Activated CD8-positive, alpha-beta memory T cell treated with anti-CD3 and anti-CD28 coated beads, Interleukin-2, amount 50 U/mL, for 4 hours (primary cell): ENCODE measurements at regions not wholly inside any gene's neighbourhood (a gene's known extent, or its start where the extent isn't known, plus 50 kb on each side); places are given as distances from the start of the nearest gene placed in this dataset.

Experiments used
- DNase-seq: peaks from one replicate; pipeline ENCODE4 v3.0.0-alpha.2; 2020

DNA sequence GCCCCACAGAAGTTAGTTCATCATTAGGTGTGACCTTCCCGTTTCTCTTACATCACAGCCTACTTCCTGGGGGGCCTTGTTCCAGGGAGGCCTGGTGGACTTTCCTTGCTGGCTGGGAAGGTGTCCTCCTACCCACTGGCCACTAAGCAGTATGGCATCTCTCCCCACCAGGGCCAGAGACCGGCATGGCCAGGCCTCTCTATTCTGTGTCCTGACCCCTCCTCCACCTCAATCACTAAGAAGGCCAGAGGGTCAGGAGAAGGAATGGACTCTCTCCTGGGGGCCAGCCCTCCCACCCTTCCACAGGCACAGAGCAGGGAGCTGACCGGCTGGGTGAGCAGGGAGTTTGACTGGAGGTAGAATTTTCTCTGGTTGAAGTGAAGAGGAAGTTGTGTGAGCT is 81.9 kb downstream of the PJA1 start:
- DNase-seq = no peak

DNA sequence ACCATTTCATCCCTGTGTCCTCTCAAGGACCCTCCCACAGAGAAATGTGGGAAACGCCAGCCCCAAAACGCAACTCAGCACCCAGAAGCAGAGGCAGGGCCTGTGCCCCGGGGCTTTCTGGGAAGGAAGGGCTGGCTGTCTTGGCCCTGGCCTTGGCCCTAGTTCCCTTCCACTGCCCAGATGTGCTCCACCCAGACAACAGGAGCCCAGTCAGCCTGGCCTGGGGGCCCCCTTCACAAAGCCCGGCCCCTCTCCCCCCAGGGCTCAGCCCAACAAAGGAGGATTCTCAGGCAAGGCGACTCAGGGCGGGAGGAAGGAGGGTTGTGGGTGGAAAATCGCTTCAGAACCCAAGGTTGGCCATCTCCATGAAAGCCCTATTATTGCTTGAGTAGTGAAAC is 82.5 kb downstream of the PJA1 start:
- no peak for DNase-seq

DNA sequence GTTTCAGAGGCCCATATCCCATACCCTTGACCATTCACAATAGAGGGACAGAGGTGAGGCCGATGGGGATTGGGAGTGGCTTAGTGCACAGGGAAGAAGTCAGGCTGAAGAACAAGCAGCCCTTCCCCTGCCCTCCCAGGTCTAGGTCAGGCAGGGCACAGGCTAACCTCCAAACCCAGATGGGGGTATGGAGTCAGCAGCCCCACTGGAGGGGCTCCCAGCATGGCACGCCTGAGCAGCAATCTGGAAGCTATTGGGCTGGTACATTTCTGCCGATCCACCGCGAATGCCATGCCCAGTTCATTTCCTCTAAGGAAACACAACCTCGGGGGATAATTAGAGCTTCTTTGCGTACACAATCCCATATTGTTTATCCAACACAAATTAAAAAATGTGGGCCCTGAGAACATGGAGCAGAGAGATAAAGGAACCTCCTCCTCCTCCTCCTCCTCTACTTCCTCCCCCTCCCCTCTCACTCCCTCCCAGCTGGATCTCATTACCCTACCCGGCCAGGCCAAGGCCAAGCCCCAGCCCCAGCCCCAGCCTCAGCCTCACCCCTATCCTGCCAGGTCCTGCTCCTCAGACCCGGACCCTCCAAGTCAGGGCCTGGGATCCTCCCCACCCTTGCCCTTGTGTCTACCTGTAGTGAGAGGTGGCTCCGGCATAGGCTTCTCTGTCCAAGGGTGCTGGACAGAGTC is 83.0 kb downstream of the PJA1 start:
- no peak for DNase-seq

DNA sequence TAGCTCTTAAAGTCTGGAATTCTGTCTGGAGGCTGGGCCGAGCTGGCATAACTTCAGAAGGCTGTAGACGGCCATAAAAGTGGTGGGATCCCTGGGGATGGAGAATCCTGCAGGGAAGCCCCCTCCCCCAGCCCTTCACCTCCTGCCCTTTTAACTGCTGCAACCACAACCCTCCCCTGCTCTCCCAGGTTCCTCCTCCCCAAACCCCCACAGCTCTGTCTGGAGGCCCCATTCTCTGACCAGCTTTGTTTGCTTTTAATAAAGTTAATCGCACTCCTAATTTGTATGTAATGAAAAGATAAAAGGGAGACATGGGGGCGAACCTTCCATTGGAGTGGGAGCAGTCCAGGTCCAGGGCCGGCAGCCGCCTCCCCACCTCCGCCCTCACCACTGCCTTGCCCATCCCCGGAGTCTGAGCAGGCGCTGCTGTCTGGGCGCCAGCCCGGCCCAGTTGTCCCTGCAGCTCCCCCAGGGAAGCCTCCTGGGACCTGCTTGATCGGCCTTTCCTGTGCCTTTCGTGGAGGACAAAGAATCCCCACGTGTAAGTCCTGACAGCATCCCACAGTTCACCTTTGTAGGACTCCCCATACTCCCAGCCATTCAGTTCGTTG is 84.3 kb downstream of the PJA1 start:
- DNase-seq = no peak

DNA sequence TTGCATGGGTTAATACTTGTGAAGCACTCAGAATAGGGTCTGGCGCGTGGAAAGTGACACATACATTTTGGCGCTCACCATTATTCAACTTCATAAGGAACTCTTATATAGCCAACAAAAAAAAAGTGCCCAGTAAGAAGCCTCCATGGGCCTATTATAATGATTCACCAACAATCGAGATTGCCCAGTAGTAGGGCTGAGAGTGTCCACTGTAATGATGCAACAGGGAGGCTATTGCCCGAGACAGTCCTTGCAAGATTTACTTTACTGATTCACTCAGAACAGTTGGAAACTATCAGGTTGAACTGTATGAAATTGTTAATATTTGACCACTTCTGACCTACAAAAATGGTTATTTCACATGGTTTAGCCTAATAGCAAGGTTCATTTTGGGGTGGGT is 86.0 kb downstream of the PJA1 start:
- DNase-seq = no peak

DNA sequence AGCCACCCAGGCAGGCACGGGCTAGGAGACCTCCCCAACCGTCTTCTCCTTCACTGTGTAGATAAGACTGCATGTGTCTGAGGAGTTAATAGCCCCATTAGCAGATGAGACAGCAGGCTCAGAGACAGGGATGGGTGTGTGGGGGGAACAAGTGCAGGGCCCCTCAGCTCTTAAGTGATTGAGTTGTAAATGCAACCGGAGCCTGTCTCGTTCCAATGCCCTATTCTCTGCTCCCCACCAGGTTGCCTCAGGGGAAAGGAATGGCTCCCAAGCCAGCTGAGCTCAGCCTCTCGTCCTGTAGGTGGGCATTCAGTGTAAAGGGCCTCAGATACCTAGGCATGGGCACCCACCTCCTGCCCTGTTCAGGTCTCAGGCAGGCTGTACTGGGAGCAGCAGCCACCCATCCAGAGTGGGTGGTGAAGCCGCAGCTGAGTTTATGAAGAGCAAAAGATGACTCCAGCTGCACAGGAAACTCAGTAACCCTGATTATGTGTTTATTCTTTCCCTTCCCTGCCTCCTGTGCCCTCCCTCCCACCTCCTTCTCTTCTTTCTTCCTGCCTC is 87.3 kb downstream of the PJA1 start:
- DNase-seq = no peak

DNA sequence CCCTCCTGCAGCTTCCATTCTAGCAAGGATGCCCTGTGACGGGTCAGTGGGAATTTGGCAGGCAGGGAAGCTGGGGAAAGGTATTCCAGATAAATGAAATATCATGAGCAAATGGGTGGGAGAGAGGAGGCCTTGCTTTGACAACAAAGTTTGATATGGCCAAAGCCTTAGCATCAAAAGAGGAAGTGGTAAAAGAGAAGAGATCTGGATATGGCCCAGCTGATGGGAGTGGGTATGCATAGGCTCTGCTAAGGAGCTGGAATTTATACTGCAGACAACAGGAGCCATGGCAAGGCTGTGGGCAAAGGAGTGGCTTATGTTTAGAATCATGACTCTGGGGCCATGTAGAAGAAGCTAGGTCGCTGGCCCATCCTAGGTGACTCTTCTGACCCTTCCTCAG is 89.2 kb downstream of the PJA1 start:
- no peak for DNase-seq

DNA sequence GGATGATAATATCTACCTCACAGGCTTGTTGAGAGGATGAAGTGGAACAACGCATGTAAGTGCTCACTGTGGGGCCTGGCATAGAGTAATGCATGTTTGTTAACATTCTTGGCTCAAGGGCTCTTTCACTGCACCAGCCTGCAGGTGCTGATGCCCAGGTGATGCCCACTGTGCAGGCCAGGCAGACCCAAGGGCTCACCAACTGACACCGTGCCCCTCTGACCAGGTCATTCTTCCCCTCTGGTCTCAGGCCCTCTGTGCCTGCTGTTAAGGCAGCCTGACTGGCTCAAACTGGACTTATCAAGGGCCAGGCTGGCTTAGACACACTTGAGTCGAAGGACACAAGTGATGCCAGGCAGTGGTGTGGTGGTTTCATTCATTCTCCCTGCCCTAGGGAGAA is 90.5 kb downstream of the PJA1 start:
- DNase-seq = no peak

DNA sequence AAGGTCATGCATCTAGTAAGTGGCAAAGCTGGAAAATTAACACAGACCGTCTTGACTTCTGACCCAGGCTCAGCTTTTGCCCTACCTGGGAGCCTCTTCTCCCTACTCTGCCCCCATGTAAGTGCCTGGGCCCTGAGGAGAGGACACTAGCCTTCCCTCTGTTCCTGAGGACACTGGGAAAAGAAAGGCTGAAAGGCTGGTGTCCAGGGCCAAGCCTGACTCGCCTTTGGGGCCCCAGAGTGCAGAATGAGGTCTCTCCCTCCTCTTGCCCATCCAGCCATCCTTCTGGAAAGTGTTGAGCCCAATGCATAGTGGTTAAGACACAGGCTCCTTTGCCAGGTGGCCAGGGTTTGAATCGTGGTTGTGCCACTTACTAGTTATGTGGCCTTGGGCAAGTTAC is 91.5 kb downstream of the PJA1 start:
- no peak for DNase-seq

DNA sequence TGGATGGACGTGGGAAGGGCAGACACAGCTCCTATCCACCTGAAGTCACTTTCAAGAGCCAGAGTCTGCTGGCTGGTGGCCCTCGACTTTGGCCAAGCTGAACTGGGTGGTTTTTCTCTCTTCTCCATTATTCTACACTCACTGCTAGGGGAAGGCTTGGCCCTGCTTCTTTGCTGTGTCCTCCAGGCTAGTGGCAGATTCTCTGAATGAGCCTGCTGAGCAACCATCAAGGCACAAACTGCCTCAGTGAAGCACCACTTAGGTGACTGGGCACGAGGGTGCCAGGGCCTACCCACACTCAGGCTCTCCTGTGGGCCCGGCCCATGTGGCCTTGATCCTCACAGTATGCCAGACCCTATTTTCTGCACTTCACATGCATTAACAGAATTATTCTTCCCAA is 92.0 kb downstream of the PJA1 start:
- DNase-seq = no peak

DNA sequence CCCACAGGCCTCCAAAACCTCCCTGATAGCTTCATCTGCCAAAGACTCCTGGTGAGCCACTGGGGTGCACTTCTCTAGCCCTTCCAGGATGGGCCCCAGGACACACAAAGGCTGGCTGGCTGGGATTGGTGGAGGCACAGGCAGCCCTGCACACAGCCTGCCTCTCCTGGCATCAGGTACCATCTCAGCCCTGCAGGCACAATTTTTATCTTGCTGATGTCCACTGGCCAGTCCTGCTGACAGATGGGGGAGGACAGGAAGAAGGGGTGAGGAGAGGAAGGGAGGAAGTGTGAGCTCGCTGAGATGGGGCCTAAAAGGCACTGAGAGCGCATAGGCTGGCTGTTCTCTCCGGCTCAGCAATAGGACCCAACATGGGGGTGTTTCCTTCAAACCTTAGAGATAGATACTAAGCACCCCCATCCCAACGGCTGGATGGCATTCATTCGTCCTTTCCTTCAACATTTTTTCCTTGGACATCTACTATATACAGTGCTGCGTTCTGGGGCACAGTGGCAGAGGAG is 92.7 kb downstream of the PJA1 start:
- DNase-seq = no peak

DNA sequence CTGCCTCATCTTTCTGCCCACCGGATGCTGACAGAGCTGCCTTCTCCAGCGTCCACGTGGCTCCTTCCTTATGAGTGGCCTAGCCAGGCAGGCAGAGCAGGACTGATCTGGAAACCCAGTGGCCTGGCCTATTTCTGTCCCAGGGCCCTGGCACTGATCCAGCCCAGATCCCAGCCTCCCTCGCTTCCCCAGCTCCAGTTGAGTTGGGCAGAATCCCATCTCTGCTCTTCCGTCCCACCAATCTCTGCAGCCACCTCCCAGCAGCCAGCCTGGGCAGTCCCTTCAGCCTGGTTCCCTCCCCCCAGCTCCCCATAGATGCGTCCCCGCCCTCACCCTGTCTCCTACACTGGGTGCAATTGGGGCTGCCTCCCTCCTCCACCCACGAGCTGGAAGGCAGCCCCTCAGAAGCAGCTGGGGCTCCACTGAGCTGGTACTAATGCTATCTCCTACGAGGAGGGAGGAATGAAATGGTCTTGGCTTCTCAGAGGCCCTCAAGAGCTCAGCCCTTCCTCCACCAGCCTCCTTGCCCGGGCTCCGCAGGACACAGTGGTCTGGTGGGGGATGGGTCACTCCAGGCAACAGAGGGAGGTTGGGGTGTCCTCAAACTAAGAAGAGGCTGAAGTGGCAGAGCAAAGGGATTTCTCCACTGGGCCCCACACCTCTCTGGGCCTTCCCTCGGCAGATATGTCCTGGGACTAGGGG is 94.2 kb downstream of the PJA1 start:
- DNase-seq = no peak

DNA sequence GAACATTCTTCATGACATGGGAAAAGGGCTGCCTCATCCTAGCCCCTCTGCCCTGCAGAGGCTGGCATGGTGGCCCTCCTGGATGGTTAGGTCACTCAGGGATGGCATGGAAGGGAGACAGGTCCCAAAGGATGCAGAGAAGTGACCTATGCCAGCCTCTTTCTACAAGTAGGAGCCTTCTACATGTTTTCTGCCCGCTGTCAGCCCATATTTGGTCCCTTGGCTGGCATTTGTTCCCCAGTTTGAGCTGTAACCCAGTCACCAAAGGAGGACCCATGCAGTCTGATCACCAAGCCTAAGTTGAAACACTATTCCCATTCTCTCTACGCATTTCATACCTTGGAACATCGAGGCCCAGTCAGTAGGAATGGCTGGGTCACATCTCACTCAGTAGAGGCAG is 95.4 kb downstream of the PJA1 start:
- DNase-seq = no peak

DNA sequence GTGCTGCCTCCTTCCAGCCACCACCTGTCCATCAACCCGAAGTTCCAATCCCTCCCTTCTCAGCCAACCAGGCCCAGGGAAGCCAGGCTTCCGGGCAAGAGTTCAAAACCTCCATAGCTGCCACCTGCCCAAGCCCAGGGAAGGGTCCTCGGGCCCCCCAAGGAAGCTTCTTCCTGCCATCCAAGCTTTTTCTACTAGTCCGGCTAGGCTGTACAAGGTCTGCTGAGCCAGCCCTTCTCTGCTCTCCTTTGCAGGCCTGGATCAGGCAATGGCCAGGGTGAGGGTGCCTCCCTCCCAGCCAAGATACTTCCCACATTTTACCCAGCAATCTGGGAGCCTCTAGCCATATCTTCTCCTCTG is 96.2 kb downstream of the PJA1 start:
- DNase-seq = no peak

DNA sequence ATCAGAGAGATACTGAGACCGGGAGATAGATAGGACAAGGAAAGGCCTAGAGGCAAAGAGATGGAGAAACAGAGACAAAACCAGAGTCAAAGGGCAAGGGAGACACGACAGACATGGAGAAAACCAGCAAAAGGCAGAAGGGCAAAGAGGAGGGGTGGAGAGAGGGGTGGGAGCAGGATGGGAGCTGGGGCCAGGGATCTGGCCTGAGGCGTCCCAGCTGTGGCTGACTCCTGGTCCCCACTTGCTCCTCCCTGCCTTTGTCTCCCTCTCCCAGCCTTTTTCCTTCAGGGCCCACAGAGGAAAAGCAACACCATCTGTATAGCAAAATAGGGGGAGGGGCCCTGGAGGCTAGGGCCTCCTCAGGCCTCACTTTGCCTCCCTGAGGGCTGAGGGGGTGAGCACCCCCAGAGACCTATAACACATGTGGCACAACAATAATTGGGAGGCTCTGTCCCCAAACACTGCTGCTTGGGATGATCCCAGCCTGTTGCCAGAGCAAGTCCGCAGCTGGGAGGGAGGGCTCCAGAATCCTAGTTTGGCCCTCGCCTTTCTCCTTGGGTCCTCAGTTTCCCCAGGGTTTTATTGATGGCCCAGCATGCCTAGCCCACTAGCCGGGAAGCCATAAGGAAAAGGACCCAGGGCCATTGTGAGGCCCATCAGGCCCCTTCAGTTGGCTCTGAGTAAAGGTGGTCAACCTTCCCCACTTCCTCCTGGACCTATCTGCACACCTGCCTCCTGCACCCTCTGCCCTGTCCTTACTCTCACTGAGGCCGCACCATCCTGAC is 96.8 kb downstream of the PJA1 start:
- no peak for DNase-seq

DNA sequence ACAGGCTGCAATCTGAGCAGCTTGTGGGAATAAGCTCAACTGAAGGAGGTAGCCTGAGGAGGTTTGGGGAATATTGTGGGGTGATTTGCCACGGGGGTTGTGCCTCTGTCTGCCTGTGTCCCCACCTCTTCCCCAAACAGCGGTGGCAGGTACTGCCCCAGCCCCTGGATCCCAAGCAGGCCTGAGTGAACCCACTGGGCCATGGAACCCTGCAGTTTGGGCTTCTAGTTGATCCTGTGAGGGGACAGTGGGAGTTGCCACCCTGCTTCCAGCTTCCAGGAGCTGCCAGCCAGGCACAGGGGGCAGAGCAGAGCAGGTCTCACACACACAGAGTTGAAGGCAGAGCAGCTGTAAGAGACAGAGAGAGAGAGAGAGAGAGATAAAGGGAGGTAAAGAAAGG is 97.4 kb downstream of the PJA1 start:
- DNase-seq = no peak

DNA sequence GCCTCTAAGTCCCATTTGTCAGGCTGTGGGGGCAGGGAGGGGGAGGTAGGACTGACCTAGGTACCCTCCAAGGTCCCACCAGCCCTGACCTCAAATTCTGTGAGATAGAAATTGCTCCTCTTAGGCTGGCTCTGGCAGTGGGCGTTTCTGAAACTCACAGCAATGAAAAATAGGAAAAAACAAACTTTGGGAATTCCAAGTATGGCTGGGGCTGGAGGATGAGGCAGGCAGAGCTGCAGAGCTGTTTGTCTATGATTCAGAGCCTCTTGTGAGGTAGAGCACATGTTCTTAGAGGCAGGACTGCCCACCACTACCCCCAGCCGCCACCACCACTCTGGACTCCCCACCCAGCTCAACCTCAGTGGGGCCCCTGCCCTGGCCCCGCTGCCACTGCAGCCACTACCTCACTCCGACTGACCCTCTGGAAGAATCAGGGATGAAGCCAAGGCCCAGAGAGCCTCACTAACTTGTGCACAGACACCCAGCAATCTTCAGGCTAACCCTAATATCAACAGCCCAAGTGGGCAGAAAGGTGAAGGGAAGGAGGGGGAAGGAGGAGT is 98.2 kb downstream of the PJA1 start:
- DNase-seq = no peak

DNA sequence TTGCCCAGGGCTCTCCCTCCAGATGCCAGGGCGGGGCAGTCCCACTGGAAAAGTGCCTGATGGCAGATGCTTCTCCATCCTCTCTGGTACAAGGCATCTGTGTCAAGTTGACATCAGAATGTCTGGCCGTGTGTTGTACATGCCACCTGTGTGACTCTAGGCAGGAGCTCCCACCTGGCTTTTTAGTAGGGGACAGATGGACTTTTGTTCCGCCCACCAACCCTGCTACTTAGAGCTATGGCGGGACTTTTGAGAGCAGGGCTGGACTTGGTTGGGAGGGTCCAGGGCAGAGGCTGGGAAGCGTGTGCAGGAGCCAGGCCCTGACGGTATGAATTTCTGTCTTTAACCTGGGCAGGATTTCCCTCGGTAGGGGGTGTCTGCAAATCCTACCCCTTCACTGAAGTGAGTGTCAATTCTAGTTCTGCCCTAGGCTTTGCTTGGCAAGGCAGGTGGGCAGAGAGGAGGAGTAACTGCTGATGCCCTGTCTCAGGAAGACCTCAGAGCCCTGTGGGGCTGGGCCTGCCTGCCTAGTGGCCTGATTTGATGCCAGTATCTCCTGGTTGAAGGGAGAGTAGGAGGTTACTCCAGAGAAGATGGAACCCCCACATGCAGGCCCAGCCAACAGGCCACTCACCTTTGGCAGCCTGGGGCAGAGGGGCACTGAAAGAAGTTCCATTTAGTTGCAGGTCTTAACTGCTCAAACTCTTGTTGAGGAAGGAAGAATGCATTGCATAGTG is 99.1 kb downstream of the PJA1 start:
- no peak for DNase-seq

DNA sequence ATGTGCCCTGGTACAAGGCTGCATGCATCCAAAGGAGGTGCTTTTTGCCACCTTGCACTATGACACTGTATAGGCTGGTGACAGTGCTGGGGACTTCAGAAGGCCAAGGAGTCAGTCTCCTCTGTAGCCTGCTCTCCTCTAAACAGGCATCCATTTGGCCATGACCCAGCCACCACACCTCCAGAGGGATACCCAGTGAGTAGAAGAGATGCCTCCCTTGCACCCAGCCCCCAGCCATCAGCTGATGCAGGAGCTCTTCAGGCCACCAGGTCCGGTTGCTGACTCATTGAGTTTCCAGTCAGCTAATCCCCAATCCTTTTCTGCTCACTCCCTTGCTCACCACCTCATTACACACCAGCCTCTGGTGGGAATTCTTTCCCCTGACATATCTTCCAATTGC is 99.8 kb downstream of the PJA1 start:
- no peak for DNase-seq

DNA sequence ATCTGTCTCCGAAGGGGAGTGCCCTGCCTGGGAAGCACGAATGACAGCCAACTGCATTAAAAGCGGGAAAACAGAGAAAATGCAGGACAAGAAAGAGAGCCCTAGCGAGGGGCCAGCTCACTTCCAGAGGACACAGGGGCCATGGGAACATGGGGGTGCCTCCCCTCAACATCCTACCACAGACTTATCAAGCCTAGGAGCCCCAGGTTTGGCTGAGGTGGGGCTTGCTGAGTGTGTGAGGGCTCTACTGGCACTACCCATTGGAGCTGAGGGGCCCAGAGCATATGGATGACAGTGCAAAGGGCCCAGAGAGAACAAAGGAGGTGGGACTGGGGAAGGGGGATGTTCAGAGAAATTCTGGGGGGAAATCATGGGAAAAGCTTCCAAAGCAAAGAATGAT is 101.8 kb downstream of the PJA1 start:
- no peak for DNase-seq

DNA sequence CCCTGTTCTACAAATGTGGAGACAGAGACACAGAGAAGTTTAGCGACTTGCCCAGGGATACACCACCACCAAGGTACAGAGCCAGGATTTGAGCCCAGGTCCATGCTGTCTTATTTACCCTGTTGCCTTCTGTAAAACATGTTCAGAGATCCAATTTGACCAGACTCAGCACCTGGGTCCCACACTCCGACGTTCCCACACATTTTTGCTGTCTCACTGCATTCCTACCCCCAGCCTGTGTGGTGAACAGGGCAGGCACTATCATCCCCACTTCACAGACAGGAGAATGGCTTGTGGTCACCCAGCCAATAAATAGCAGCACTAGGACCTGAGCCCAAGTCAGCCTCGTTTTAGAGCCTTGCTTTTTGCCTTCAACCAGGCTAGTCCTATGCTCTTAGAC is 102.8 kb downstream of the PJA1 start:
- no peak for DNase-seq
